Left renal pelvis (tissue), 4 donors: ENCODE measurements at regions not wholly inside any gene's neighbourhood (a gene's known extent, or its start where the extent isn't known, plus 50 kb on each side); places are given as distances from the start of the nearest gene placed in this dataset.
A peak's percentile ranks its signal among the peaks of the same experiment; 100 is the strongest.

Experiments used
- DNase-seq, 4 donors: peaks; one replicate each; pipeline ENCODE4 v3.0.0-alpha.2; 2013; ENCODE audit warnings: low read depth in 4 of 4, low spot score in 3 of 4

GRCh38 chr13:62931853-62932252 lies 1516.2 kb upstream of the PCDH20 start:
- DNase-seq = no peak

- DNase-seq = no peak
Observed at GRCh38 chr13:62924395-62924794, 1508.7 kb upstream of the PCDH20 start.

- DNase-seq = peak in 1 of 4 donors; percentile 5
Observed at GRCh38 chr13:62920159-62920558, 1504.5 kb upstream of the PCDH20 start.

GRCh38 chr13:62919491-62919890 lies 1503.8 kb upstream of the PCDH20 start:
- no peak for DNase-seq

- no peak for DNase-seq
Observed at GRCh38 chr13:62910541-62911060, 1495.0 kb upstream of the PCDH20 start.

GRCh38 chr13:62908321-62908720 lies 1492.7 kb upstream of the PCDH20 start:
- DNase-seq = no peak

- DNase-seq = no peak
Observed at GRCh38 chr13:62906896-62907295, 1491.2 kb upstream of the PCDH20 start.

- DNase-seq = no peak
Observed at GRCh38 chr13:62906469-62906868, 1490.8 kb upstream of the PCDH20 start.

GRCh38 chr13:62887046-62887445 lies 1471.4 kb upstream of the PCDH20 start:
- DNase-seq = no peak

GRCh38 chr13:62879071-62879470 lies 1463.4 kb upstream of the PCDH20 start:
- no peak for DNase-seq

GRCh38 chr13:62875118-62875640 lies 1459.5 kb upstream of the PCDH20 start:
- DNase-seq = no peak

- DNase-seq = no peak
Observed at GRCh38 chr13:62850331-62850730, 1434.7 kb upstream of the PCDH20 start.

- DNase-seq = no peak
Observed at GRCh38 chr13:62847520-62847919, 1431.9 kb upstream of the PCDH20 start.

GRCh38 chr13:62846302-62846701 lies 1430.7 kb upstream of the PCDH20 start:
- DNase-seq = no peak

- no peak for DNase-seq
Observed at GRCh38 chr13:62839338-62839737, 1423.7 kb upstream of the PCDH20 start.

GRCh38 chr13:62838929-62839328 lies 1423.3 kb upstream of the PCDH20 start:
- DNase-seq = no peak

GRCh38 chr13:62837895-62838294 lies 1422.2 kb upstream of the PCDH20 start:
- DNase-seq = no peak

- no peak for DNase-seq
Observed at GRCh38 chr13:62829486-62829885, 1413.8 kb upstream of the PCDH20 start.

GRCh38 chr13:62799931-62800436 lies 1384.3 kb upstream of the PCDH20 start:
- no peak for DNase-seq

GRCh38 chr13:62799038-62799535 lies 1383.4 kb upstream of the PCDH20 start:
- no peak for DNase-seq

- DNase-seq = no peak
Observed at GRCh38 chr13:62793850-62794249, 1378.2 kb upstream of the PCDH20 start.

- DNase-seq = no peak
Observed at GRCh38 chr13:62781866-62782265, 1366.2 kb upstream of the PCDH20 start.

- DNase-seq = no peak
Observed at GRCh38 chr13:62779161-62779560, 1363.5 kb upstream of the PCDH20 start.
